GM19023 (cell line): ENCODE measurements at regions not wholly inside any gene's neighbourhood (a gene's known extent, or its start where the extent isn't known, plus 50 kb on each side); places are given as distances from the start of the nearest gene placed in this dataset.
A peak's percentile ranks its signal among the peaks of the same experiment; 100 is the strongest.
"Not testable (repeated sequence)": the region's sequence is repeated elsewhere in the genome, so short reads cannot be mapped to it uniquely, and the experiment has no call there.

Source experiments
- ATAC-seq: cut with Tn5 transposase; IDR thresholded peaks from one replicate; pipeline ENCODE4 v1.9.1; 2021; ENCODE audit warnings: mild to moderate bottlenecking, moderate library complexity; ENCODE audit not compliant: unreplicated experiment

- ATAC-seq: no peak
Observed at GRCh38 chr21:25273959-25274358, 333.3 kb downstream of the MRPL39 start.

GRCh38 chr21:25254491-25255174 is 352.6 kb downstream of the MRPL39 start:
- ATAC-seq: no peak

GRCh38 chr21:25246546-25246945 is 360.7 kb downstream of the MRPL39 start:
- no peak for ATAC-seq

- ATAC-seq: no peak
Observed at GRCh38 chr21:25244735-25245134, 362.5 kb downstream of the MRPL39 start.

- ATAC-seq: no peak
Observed at GRCh38 chr21:25243808-25244207, 363.5 kb downstream of the MRPL39 start.

GRCh38 chr21:25240974-25241373 is 366.3 kb downstream of the MRPL39 start:
- ATAC-seq: no peak

GRCh38 chr21:25234857-25235801 is 372.2 kb downstream of the MRPL39 start:
- peak; percentile 82 for ATAC-seq

GRCh38 chr21:25220954-25221353 is 386.3 kb downstream of the MRPL39 start:
- no peak for ATAC-seq

GRCh38 chr21:25220169-25220568 is 387.1 kb downstream of the MRPL39 start:
- ATAC-seq: no peak

- peak; percentile 93 for ATAC-seq
Observed at GRCh38 chr21:25215698-25216384, 391.4 kb downstream of the MRPL39 start.

- no peak for ATAC-seq
Observed at GRCh38 chr21:25214676-25215075, 392.6 kb downstream of the MRPL39 start.

GRCh38 chr21:25199944-25200343 is 407.3 kb downstream of the MRPL39 start:
- no peak for ATAC-seq

GRCh38 chr21:25191141-25191540 is 416.1 kb downstream of the MRPL39 start:
- no peak for ATAC-seq

- ATAC-seq: no peak
Observed at GRCh38 chr21:25189497-25189896, 417.8 kb downstream of the MRPL39 start.

- ATAC-seq: peak; percentile 80
Observed at GRCh38 chr21:25188677-25189079, 418.6 kb downstream of the MRPL39 start.

GRCh38 chr21:25186273-25186672 is 421.0 kb downstream of the MRPL39 start:
- no peak for ATAC-seq

GRCh38 chr21:25183577-25183976 is 423.7 kb downstream of the MRPL39 start:
- ATAC-seq: no peak

GRCh38 chr21:25181690-25182089 is 425.6 kb downstream of the MRPL39 start:
- ATAC-seq: not testable (repeated sequence)

- ATAC-seq: no peak
Observed at GRCh38 chr21:25179116-25179515, 428.2 kb downstream of the MRPL39 start.

- peak; percentile 86 for ATAC-seq
Observed at GRCh38 chr21:25176637-25177412, 430.5 kb downstream of the MRPL39 start.

GRCh38 chr21:25175938-25176337 is 431.3 kb downstream of the MRPL39 start:
- ATAC-seq: peak; percentile 41
